ENCODE measurements at regions not wholly inside any gene's neighbourhood (a gene's known extent, or its start where the extent isn't known, plus 50 kb on each side); places are given as distances from the start of the nearest gene placed in this dataset.

DNA sequence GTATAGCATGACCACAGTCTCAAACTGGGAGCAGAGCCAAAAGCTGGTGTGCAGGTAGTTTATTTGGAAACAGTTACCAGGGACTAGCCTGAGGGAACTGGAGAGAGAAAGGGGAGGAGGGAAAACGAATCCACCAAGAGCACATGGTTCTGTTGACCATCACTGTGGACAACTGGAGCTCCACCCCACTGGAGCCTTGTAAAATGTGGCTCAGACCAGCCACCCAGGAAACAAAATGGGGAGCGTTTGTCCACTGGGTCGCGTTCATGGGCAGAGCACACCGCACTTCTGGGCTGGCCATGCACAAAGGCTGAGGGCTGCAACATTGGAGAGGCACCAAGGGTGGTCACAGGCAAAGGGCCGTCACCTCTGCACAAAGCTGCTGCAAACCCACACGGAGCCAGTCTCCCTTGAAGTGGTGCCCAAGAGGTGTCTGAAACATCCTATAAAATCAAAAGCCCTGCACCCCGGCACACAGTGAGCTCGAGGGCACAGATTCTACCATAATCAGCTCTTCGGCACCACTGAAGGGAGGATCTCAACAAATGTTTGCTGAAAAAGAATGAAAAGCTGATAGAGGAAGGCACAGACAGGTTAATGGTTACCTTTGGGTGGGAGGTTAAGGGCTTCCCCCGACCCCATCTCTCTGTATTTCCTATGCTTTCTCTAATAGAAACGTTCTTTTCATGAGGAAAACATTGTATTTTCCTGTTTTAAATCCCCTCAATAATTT is 192.9 kb downstream of the INHBB start:
- TF ChIP-seq, protein P1, sequence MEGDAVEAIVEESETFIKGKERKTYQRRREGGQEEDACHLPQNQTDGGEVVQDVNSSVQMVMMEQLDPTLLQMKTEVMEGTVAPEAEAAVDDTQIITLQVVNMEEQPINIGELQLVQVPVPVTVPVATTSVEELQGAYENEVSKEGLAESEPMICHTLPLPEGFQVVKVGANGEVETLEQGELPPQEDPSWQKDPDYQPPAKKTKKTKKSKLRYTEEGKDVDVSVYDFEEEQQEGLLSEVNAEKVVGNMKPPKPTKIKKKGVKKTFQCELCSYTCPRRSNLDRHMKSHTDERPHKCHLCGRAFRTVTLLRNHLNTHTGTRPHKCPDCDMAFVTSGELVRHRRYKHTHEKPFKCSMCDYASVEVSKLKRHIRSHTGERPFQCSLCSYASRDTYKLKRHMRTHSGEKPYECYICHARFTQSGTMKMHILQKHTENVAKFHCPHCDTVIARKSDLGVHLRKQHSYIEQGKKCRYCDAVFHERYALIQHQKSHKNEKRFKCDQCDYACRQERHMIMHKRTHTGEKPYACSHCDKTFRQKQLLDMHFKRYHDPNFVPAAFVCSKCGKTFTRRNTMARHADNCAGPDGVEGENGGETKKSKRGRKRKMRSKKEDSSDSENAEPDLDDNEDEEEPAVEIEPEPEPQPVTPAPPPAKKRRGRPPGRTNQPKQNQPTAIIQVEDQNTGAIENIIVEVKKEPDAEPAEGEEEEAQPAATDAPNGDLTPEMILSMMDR (IDR thresholded peaks at IDR 0.05): no peak
- no peak for TF ChIP-seq POLR2A (IDR thresholded peaks at IDR 0.05)
